Chondrocyte (in vitro differentiated cells): ENCODE measurements at regions not wholly inside any gene's neighbourhood (a gene's known extent, or its start where the extent isn't known, plus 50 kb on each side); places are given as distances from the start of the nearest gene placed in this dataset.

Experiments used
- DNase-seq: peaks from one replicate; pipeline ENCODE4 v3.0.0; 2021; ENCODE audit warnings: mixed read lengths, low spot score
- H3K27ac Mint-ChIP-seq: one replicate; pipeline ENCODE4 v1.8.0; 2021; ENCODE audit warnings: mild to moderate bottlenecking, moderate library complexity, mixed read lengths; ENCODE audit not compliant: unreplicated experiment
- H3K27me3 Mint-ChIP-seq: 2 replicates; pipeline ENCODE4 v1.8.0; 2021; ENCODE audit warnings: low read depth, mixed read lengths
- H3K36me3 Mint-ChIP-seq: 2 replicates; pipeline ENCODE4 v1.8.0; 2021; ENCODE audit warnings: low read depth, mixed read lengths
- H3K4me1 Mint-ChIP-seq: 2 replicates; pipeline ENCODE4 v1.8.0; 2021; ENCODE audit warnings: low read depth, mild to moderate bottlenecking, mixed read lengths
- H3K4me3 Mint-ChIP-seq: one replicate; pipeline ENCODE4 v1.8.0; 2021; ENCODE audit warnings: mild to moderate bottlenecking, moderate library complexity, mixed read lengths; ENCODE audit not compliant: unreplicated experiment
- H3K9me3 Mint-ChIP-seq: 2 replicates; pipeline ENCODE4 v1.8.0; 2021; ENCODE audit warnings: low read depth, mixed read lengths
- TF ChIP-seq, protein P1 (sequence below): fragments of 200-600 bp; sonication (generic); IDR thresholded peaks from 2 replicates; pipeline ENCODE4 v1.5.0; 2021; ENCODE audit warnings: antibody characterized with exemption, mild to moderate bottlenecking, moderate library complexity

DNA sequence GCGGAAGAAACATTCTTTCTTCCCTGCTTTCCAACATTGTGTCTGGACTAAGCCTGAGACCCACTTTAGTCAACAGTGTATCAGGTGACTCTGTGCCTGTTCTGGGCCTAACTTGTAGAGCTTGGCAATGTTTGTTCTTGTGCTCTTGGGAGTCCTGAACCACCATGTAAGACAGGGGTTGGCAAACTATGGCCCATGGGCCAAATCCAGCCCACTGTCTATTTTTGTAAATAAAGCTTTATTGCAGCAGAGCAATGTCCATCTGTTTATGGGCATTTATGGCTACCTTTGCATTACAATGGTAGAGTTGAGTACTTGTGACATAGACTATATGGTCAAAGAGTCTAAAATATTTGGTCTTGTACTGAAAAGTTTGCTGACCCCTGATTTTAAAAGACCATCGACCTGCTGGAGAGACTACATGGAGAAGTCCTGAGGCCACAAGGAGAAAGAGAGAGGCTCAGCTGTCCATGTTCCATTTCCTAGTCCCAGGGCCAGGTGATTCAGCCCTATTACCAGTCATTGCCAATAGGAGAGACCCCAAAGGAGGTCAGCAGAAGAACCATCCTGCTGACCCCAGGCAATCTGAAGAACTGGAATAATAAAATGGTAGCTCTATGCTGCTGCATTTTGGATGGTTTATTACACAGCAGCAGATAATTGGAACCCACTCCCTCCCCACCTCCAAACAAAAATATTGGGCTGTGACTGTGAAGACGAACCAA is 211.3 kb downstream of the AUH start:
- H3K4me1 Mint-ChIP-seq = peaks cover 14% of the 10 kb centered on the region
- TF ChIP-seq, protein P1, sequence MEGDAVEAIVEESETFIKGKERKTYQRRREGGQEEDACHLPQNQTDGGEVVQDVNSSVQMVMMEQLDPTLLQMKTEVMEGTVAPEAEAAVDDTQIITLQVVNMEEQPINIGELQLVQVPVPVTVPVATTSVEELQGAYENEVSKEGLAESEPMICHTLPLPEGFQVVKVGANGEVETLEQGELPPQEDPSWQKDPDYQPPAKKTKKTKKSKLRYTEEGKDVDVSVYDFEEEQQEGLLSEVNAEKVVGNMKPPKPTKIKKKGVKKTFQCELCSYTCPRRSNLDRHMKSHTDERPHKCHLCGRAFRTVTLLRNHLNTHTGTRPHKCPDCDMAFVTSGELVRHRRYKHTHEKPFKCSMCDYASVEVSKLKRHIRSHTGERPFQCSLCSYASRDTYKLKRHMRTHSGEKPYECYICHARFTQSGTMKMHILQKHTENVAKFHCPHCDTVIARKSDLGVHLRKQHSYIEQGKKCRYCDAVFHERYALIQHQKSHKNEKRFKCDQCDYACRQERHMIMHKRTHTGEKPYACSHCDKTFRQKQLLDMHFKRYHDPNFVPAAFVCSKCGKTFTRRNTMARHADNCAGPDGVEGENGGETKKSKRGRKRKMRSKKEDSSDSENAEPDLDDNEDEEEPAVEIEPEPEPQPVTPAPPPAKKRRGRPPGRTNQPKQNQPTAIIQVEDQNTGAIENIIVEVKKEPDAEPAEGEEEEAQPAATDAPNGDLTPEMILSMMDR = no peak
- H3K9me3 Mint-ChIP-seq = peaks cover 2% of the 10 kb centered on the region
- H3K4me3 Mint-ChIP-seq = no peak overlapping the region
- peak overlapping the region; percentile 67 for H3K27ac Mint-ChIP-seq
- no peak for DNase-seq
- no peaks in the 10 kb centered on the region for H3K36me3 Mint-ChIP-seq
- no peaks in the 10 kb centered on the region for H3K27me3 Mint-ChIP-seq

DNA sequence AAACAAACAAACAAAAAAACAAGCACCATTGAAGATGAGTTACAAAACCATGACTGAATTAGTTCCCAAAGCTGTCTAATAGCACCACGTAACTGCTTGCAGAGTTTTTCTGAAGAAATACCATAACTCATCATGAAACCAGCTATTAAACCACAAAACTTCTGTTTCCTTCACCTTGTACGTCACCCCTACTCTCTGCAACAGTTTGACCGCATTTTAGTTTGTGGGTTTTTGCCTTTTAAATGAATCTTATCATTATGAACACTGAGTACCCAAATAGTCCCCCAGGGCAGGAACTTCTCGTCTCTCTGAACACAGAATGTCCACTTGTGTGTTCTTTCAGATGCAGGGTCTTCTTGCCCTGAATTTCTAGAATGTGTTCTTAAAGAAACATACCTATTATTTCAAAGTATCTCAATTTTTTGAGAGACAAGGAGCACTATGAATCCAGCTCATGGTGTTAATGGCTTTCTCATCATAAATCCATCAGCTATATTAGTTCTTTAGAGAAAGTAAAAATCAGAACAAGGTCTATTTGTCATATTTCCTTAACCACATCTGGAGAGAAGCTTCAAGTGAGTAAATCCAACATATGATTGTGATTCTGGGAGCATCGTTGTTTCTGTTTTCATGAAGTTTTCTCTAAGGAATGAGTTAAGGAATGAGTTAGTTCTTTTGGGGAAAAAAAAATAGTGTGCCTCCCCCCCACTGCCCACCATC is 210.6 kb downstream of the AUH start:
- no peaks in the 10 kb centered on the region for H3K36me3 Mint-ChIP-seq
- H3K4me3 Mint-ChIP-seq = no peak overlapping the region
- TF ChIP-seq, protein P1 = no peak
- peaks cover 14% of the 10 kb centered on the region for H3K4me1 Mint-ChIP-seq
- H3K27ac Mint-ChIP-seq = peak overlapping the region; percentile 67
- H3K9me3 Mint-ChIP-seq = peaks cover 2% of the 10 kb centered on the region
- no peak for DNase-seq
- H3K27me3 Mint-ChIP-seq = no peaks in the 10 kb centered on the region

DNA sequence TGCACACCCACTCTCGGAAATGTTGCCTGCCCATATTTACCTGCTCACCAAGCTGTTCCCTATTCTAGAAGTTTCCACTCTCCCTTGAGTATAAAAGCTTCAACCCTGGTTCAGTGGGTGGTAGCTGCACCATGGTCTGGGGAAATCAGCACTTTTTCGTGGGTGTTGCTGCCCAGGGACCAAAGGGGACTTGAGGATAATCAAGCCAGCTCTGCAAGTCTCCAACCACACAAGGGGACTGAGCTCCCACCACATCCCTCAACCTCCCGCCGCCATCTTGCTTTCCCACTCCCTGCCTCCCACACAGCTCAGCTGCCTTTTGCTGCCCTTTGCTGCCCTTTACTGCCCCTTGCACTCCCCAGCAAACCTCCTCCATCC is 210.0 kb downstream of the AUH start:
- no peak overlapping the region for H3K27ac Mint-ChIP-seq
- H3K4me3 Mint-ChIP-seq = no peak overlapping the region
- no peak for DNase-seq

DNA sequence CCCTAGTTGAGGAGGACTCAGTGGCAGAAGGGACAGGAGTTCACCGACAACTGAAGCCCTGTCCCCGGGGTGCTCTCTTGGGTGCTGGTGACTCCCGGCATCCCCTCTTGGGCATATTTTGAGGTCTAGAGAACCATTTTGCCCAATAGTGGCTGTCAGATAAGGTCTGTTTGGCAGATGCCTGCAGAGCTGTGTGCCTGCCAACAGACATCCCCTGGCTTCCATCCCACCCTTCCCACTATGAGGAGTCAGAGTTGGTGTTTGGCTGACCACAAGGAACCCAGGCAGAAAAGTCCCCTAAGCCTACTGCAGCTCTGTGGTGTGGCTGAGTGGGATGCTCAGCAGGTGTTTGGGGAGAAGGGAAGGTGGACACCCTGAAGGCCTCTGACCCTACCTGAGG is 207.0 kb downstream of the AUH start:
- Mint-ChIP-seq H3K27ac (no peak overlapping the region), H3K4me3 (no peak overlapping the region), H3K9me3 (no peaks in the 10 kb centered on the region), H3K36me3 (no peaks in the 10 kb centered on the region), H3K4me1 (peaks cover 14% of the 10 kb centered on the region), H3K27me3 (no peaks in the 10 kb centered on the region)
- TF ChIP-seq, protein P1 = no peak
- DNase-seq = no peak

More for the DNA sequence above, 210.0 kb downstream of the AUH start:
- Mint-ChIP-seq H3K9me3 (peaks cover 2% of the 10 kb centered on the region), H3K4me1 (peaks cover 14% of the 10 kb centered on the region), H3K36me3 (no peaks in the 10 kb centered on the region), H3K27me3 (no peaks in the 10 kb centered on the region)
- TF ChIP-seq, protein P1 = no peak

DNA sequence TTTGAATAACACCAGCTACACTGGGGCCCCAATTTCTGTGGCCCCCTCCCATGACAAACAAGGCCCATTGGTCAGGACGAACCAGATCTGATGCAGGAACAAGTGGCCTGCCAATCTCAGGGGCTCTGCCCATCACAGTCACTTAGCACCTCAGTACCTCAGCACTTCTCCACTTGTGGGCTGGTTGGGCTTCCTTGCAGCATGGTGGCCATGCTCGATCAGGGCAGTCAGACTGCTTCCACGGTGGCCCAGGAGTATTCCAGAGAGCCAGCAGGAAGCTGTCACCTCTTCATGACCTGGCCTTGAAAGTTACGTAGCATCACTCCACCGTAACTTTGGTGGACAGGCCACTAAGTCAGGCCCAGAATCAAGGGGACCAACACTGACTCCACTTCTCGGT is 206.5 kb downstream of the AUH start:
- DNase-seq = no peak
- no peaks in the 10 kb centered on the region for H3K36me3 Mint-ChIP-seq
- no peaks in the 10 kb centered on the region for H3K9me3 Mint-ChIP-seq
- H3K27me3 Mint-ChIP-seq = no peaks in the 10 kb centered on the region
- H3K4me1 Mint-ChIP-seq = peaks cover 14% of the 10 kb centered on the region
- no peak overlapping the region for H3K4me3 Mint-ChIP-seq
- TF ChIP-seq, protein P1 = no peak
- H3K27ac Mint-ChIP-seq = no peak overlapping the region
